ENCODE measurements at regions not wholly inside any gene's neighbourhood (a gene's known extent, or its start where the extent isn't known, plus 50 kb on each side); places are given as distances from the start of the nearest gene placed in this dataset.

DNA sequence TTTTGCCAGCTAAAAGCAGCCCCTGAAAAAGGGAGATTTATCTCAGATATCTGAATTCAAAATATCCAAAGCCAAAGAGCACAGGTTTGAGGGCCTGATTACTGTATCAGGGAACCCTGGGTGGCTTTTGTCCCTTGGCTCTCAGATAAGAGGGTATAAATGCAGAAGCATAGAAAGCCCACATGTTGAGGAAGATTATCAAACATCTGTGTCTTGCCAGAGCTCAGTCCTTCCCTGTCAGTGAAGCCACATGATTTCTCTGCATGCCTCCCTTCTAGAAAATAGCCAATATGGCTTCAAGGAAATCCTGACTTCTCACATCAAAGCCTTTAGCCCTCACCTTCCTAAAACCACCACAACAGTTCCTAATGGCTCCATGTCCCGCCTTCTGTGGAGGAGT, 408.0 kb upstream of the DMAC1 start:
- no peaks in the 10 kb centered on the region for H3K27me3 ChIP-seq (ENCODE audit: control insufficient read depth in 3 of 3, insufficient read depth in 3 of 3, low read length in 2 of 3)
- TF ChIP-seq, protein P1, sequence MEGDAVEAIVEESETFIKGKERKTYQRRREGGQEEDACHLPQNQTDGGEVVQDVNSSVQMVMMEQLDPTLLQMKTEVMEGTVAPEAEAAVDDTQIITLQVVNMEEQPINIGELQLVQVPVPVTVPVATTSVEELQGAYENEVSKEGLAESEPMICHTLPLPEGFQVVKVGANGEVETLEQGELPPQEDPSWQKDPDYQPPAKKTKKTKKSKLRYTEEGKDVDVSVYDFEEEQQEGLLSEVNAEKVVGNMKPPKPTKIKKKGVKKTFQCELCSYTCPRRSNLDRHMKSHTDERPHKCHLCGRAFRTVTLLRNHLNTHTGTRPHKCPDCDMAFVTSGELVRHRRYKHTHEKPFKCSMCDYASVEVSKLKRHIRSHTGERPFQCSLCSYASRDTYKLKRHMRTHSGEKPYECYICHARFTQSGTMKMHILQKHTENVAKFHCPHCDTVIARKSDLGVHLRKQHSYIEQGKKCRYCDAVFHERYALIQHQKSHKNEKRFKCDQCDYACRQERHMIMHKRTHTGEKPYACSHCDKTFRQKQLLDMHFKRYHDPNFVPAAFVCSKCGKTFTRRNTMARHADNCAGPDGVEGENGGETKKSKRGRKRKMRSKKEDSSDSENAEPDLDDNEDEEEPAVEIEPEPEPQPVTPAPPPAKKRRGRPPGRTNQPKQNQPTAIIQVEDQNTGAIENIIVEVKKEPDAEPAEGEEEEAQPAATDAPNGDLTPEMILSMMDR (IDR thresholded peaks at IDR 0.05; ENCODE audit: control extremely low read depth, extremely low read depth), result no peak
- WGBS, 2 donors, result 82 to 85% methylated on average over 1 of the region's 1 CpG
- H3K9me3 ChIP-seq (ENCODE audit: control insufficient read depth in 4 of 4, insufficient read depth in 3 of 4, low read length in 3 of 4), result no peaks in the 10 kb centered on the region
- no peaks in the 10 kb centered on the region for H3K36me3 ChIP-seq (ENCODE audit: control insufficient read depth in 4 of 4, insufficient read depth in 4 of 4, low read length in 4 of 4)
- ATAC-seq (ENCODE audit: insufficient read depth, low FRiP score) (no peak), DNase-seq (no peak)
- no peak overlapping the region for H3K27ac ChIP-seq (ENCODE audit: low read depth in 1 of 2, low read length in 1 of 2)
- H3K9ac ChIP-seq (ENCODE audit: insufficient read depth in 1 of 2, low read length in 2 of 2), result no peak overlapping the region
- H3K4me3 ChIP-seq, result no peak overlapping the region
- no peaks in the 10 kb centered on the region for H3K4me1 ChIP-seq (ENCODE audit: control insufficient read depth in 5 of 5, insufficient read depth in 5 of 5, low read length in 5 of 5)

DNA sequence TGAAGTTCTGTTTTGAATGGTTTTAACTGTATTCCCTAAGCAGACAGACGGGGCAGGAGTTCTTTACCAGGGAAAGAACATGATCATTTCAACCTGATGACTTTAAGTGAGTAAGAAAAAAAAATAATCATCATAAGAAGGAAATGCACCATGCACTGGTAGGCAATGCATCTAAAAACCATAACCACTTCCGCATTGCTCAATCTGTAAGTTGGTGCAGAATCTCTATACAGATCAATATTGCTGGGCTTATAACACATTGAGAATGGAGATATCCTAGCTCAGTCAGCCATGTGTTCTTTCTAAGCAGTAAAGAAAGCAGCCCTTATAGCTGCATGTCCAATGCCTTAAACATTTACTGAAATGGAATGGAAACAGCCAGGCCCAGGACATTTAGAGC, 407.1 kb upstream of the DMAC1 start:
- H3K27ac ChIP-seq (ENCODE audit: low read depth in 1 of 2, low read length in 1 of 2), result no peak overlapping the region
- WGBS, 2 donors, result 36 to 58% methylated on average over 2 of the region's 2 CpGs
- H3K9ac ChIP-seq (ENCODE audit: insufficient read depth in 1 of 2, low read length in 2 of 2), result no peak overlapping the region
- DNase-seq, result no peak
- TF ChIP-seq, protein P1 (IDR thresholded peaks at IDR 0.05; ENCODE audit: control extremely low read depth, extremely low read depth), result no peak
- H3K27me3 ChIP-seq (ENCODE audit: control insufficient read depth in 3 of 3, insufficient read depth in 3 of 3, low read length in 2 of 3), result no peaks in the 10 kb centered on the region
- ATAC-seq (ENCODE audit: insufficient read depth, low FRiP score), result no peak
- H3K4me3 ChIP-seq, result no peak overlapping the region
- H3K36me3 ChIP-seq (ENCODE audit: control insufficient read depth in 4 of 4, insufficient read depth in 4 of 4, low read length in 4 of 4), result no peaks in the 10 kb centered on the region
- H3K4me1 ChIP-seq (ENCODE audit: control insufficient read depth in 5 of 5, insufficient read depth in 5 of 5, low read length in 5 of 5), result no peaks in the 10 kb centered on the region
- H3K9me3 ChIP-seq (ENCODE audit: control insufficient read depth in 4 of 4, insufficient read depth in 3 of 4, low read length in 3 of 4), result no peaks in the 10 kb centered on the region

DNA sequence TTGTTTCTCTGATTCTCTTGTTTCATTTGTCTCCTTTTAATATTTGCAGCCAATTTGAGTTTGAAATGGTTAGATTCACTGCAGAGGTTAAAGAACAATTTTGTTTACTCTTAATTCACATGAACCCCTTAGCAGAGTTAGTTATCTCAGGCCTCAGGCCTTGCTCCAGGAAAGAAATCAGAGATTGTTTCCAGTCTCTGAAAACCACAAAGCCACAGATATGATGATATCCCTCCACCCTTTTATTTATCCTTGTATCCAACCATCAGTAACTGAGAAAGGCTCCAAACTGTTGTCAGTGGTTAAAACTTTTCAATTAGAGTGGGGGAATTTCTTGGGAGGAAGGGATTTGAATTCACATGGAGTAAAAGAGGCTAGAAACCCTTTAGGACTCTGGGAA, 406.0 kb upstream of the DMAC1 start:
- Histone ChIP-seq H3K9me3 (ENCODE audit: control insufficient read depth in 4 of 4, insufficient read depth in 3 of 4, low read length in 3 of 4) (no peaks in the 10 kb centered on the region), H3K9ac (ENCODE audit: insufficient read depth in 1 of 2, low read length in 2 of 2) (no peak overlapping the region), H3K36me3 (ENCODE audit: control insufficient read depth in 4 of 4, insufficient read depth in 4 of 4, low read length in 4 of 4) (no peaks in the 10 kb centered on the region), H3K27ac (ENCODE audit: low read depth in 1 of 2, low read length in 1 of 2) (no peak overlapping the region), H3K4me1 (ENCODE audit: control insufficient read depth in 5 of 5, insufficient read depth in 5 of 5, low read length in 5 of 5) (no peaks in the 10 kb centered on the region), H3K27me3 (ENCODE audit: control insufficient read depth in 3 of 3, insufficient read depth in 3 of 3, low read length in 2 of 3) (no peaks in the 10 kb centered on the region), H3K4me3 (no peak overlapping the region)
- DNase-seq, result no peak
- ATAC-seq (ENCODE audit: insufficient read depth, low FRiP score), result no peak
- TF ChIP-seq, protein P1 (IDR thresholded peaks at IDR 0.05; ENCODE audit: control extremely low read depth, extremely low read depth), result no peak

DNA sequence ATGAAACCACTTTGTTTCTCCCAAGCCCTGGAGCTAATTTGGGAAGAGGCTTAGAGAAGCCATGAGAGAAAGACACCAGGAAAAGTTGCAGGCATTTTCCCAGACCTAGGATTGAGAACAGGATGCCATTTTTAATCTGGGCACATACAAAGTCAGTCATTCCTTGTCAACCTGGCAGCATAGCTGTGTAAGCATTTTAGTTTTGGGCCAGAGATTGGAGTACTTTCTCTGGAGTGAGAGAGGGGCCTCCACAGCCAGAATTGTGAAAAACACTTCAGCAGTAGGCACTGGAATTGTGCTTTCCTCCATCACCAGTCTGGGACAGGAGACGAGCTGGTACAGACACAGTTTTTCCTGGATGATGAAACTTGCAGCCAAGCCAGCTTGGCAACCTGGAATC, 390.3 kb upstream of the DMAC1 start:
- H3K36me3 ChIP-seq (ENCODE audit: control insufficient read depth in 4 of 4, insufficient read depth in 4 of 4, low read length in 4 of 4), result no peaks in the 10 kb centered on the region
- H3K9ac ChIP-seq (ENCODE audit: insufficient read depth in 1 of 2, low read length in 2 of 2), result no peak overlapping the region
- 76 to 87% methylated on average over 1 of the region's 1 CpG for WGBS, 2 donors
- peaks cover 0 to 13% (median 9%) of the 10 kb centered on the region in 4 donors for H3K9me3 ChIP-seq (ENCODE audit: control insufficient read depth in 4 of 4, insufficient read depth in 3 of 4, low read length in 3 of 4)
- no peak overlapping the region for H3K27ac ChIP-seq (ENCODE audit: low read depth in 1 of 2, low read length in 1 of 2)
- no peaks in the 10 kb centered on the region for H3K4me1 ChIP-seq (ENCODE audit: control insufficient read depth in 5 of 5, insufficient read depth in 5 of 5, low read length in 5 of 5)
- DNase-seq (no peak), ATAC-seq (ENCODE audit: insufficient read depth, low FRiP score) (no peak)
- TF ChIP-seq, protein P1 (IDR thresholded peaks at IDR 0.05; ENCODE audit: control extremely low read depth, extremely low read depth), result no peak
- no peak overlapping the region for H3K4me3 ChIP-seq
- H3K27me3 ChIP-seq (ENCODE audit: control insufficient read depth in 3 of 3, insufficient read depth in 3 of 3, low read length in 2 of 3), result peaks cover 0 to 2% (median 0%) of the 10 kb centered on the region in 3 donors

All from lung (tissue), 11 donors.